Immature natural killer cell (primary cell): ENCODE measurements at regions not wholly inside any gene's neighbourhood (a gene's known extent, or its start where the extent isn't known, plus 50 kb on each side); places are given as distances from the start of the nearest gene placed in this dataset.
"Not testable (repeated sequence)": the region's sequence is repeated elsewhere in the genome, so short reads cannot be mapped to it uniquely, and the experiment has no call there.

Experiments used
- DNase-seq, 3 donors: peaks; one replicate each; pipeline ENCODE4 v3.0.0; 2022; ENCODE audit warnings: mixed read lengths in 1 of 3
- H3K27ac Mint-ChIP-seq, 6 donors: one replicate each; pipeline ENCODE4 v1.8.0; 2020; ENCODE audit warnings: mixed read lengths in 6 of 6, mild to moderate bottlenecking in 5 of 6, inconsistent platforms in 4 of 6, moderate library complexity in 3 of 6
- H3K27me3 Mint-ChIP-seq, 3 donors: one replicate each; pipeline ENCODE4 v1.8.0; 2020 to 2021; ENCODE audit warnings: low read depth in 3 of 3, mild to moderate bottlenecking in 3 of 3, mixed read lengths in 3 of 3, moderate library complexity in 3 of 3, inconsistent platforms in 1 of 3
- H3K36me3 Mint-ChIP-seq, 3 donors: one replicate each; pipeline ENCODE4 v1.8.0; 2020; ENCODE audit warnings: mixed read lengths in 3 of 3, inconsistent platforms in 2 of 3, mild to moderate bottlenecking in 2 of 3
- H3K4me1 Mint-ChIP-seq, 2 donors: one replicate each; pipeline ENCODE4 v1.8.0; 2020; ENCODE audit warnings: inconsistent platforms in 2 of 2, mild to moderate bottlenecking in 2 of 2, mixed read lengths in 2 of 2, moderate library complexity in 1 of 2
- H3K4me3 Mint-ChIP-seq, 5 donors: one replicate each; pipeline ENCODE4 v1.8.0; 2020; ENCODE audit warnings: mild to moderate bottlenecking in 5 of 5, mixed read lengths in 5 of 5, inconsistent platforms in 3 of 5, moderate library complexity in 3 of 5
- H3K9me3 Mint-ChIP-seq, 6 donors: one replicate each; pipeline ENCODE4 v1.8.0; 2020; ENCODE audit warnings: mild to moderate bottlenecking in 6 of 6, mixed read lengths in 6 of 6, inconsistent platforms in 4 of 6, moderate library complexity in 3 of 6

- Mint-ChIP-seq H3K27me3 (peaks cover 0 to 8% (median 3%) of the 10 kb centered on the region in 3 donors), H3K36me3 (peaks cover 0 to 3% (median 0%) of the 10 kb centered on the region in 3 donors), H3K4me1 (no peaks in the 10 kb centered on the region), H3K4me3 (no peak overlapping the region), H3K9me3 (peaks cover 6 to 54% (median 17%) of the 10 kb centered on the region in 6 donors), H3K27ac (no peak overlapping the region)
- no peak for DNase-seq
Observed at GRCh38 chr10:85408388-85408787, 958.2 kb downstream of the GRID1 start.

GRCh38 chr10:85410586-85410985 lies 956.0 kb downstream of the GRID1 start:
- H3K9me3 Mint-ChIP-seq = peaks cover 6 to 59% (median 17%) of the 10 kb centered on the region in 6 donors
- H3K36me3 Mint-ChIP-seq, H3K4me1 Mint-ChIP-seq, H3K4me3 Mint-ChIP-seq, DNase-seq, H3K27me3 Mint-ChIP-seq, H3K27ac Mint-ChIP-seq: not testable (repeated sequence)

- peaks cover 6 to 59% (median 13%) of the 10 kb centered on the region in 6 donors for H3K9me3 Mint-ChIP-seq
- H3K4me1 Mint-ChIP-seq = no peaks in the 10 kb centered on the region
- H3K4me3 Mint-ChIP-seq = no peak overlapping the region
- peaks cover 0 to 3% (median 0%) of the 10 kb centered on the region in 3 donors for H3K36me3 Mint-ChIP-seq
- H3K27me3 Mint-ChIP-seq = peaks cover 0 to 5% (median 4%) of the 10 kb centered on the region in 3 donors
- no peak overlapping the region for H3K27ac Mint-ChIP-seq
- DNase-seq = no peak
Observed at GRCh38 chr10:85413570-85413969, 953.0 kb downstream of the GRID1 start.

- H3K36me3 Mint-ChIP-seq = no peaks in the 10 kb centered on the region
- H3K4me3 Mint-ChIP-seq = no peak overlapping the region
- H3K9me3 Mint-ChIP-seq = peaks cover 0 to 12% (median 1%) of the 10 kb centered on the region in 6 donors
- no peak for DNase-seq
- no peaks in the 10 kb centered on the region for H3K4me1 Mint-ChIP-seq
- no peaks in the 10 kb centered on the region for H3K27me3 Mint-ChIP-seq
- H3K27ac Mint-ChIP-seq = no peak overlapping the region
Observed at GRCh38 chr10:85420501-85421191, 945.9 kb downstream of the GRID1 start.

- no peaks in the 10 kb centered on the region for H3K27me3 Mint-ChIP-seq
Observed at GRCh38 chr10:85421421-85421820, 945.2 kb downstream of the GRID1 start.

GRCh38 chr10:85429126-85429525 lies 937.5 kb downstream of the GRID1 start:
- Mint-ChIP-seq H3K4me3 (no peak overlapping the region), H3K4me1 (no peaks in the 10 kb centered on the region), H3K27ac (no peak overlapping the region), H3K27me3 (peaks cover 0 to 2% (median 0%) of the 10 kb centered on the region in 3 donors), H3K9me3 (peaks cover 0 to 6% (median 2%) of the 10 kb centered on the region in 6 donors), H3K36me3 (peaks cover 0 to 2% (median 0%) of the 10 kb centered on the region in 3 donors)
- no peak for DNase-seq

More at GRCh38 chr10:85421421-85421820, 945.2 kb downstream of the GRID1 start:
- H3K4me1 Mint-ChIP-seq = no peaks in the 10 kb centered on the region
- H3K4me3 Mint-ChIP-seq = no peak overlapping the region
- H3K9me3 Mint-ChIP-seq = peaks cover 0 to 12% (median under 1%) of the 10 kb centered on the region in 6 donors
- DNase-seq = no peak
- H3K36me3 Mint-ChIP-seq = no peaks in the 10 kb centered on the region
- H3K27ac Mint-ChIP-seq = no peak overlapping the region

GRCh38 chr10:85430991-85431390 lies 935.6 kb downstream of the GRID1 start:
- Mint-ChIP-seq H3K4me3 (no peak overlapping the region), H3K4me1 (no peaks in the 10 kb centered on the region), H3K27me3 (peaks cover 0 to 2% (median 0%) of the 10 kb centered on the region in 3 donors), H3K27ac (no peak overlapping the region), H3K36me3 (peaks cover 0 to 2% (median 0%) of the 10 kb centered on the region in 3 donors), H3K9me3 (peaks cover 0 to 5% (median under 1%) of the 10 kb centered on the region in 6 donors)
- no peak for DNase-seq

- no peak overlapping the region for H3K27ac Mint-ChIP-seq
- no peak overlapping the region for H3K4me3 Mint-ChIP-seq
- H3K9me3 Mint-ChIP-seq = peaks cover 0 to 5% (median 2%) of the 10 kb centered on the region in 6 donors
- no peaks in the 10 kb centered on the region for H3K4me1 Mint-ChIP-seq
- no peak for DNase-seq
- H3K27me3 Mint-ChIP-seq = peaks cover 0 to 2% (median 0%) of the 10 kb centered on the region in 3 donors
- H3K36me3 Mint-ChIP-seq = peaks cover 0 to 2% (median 0%) of the 10 kb centered on the region in 3 donors
Observed at GRCh38 chr10:85433248-85433647, 933.3 kb downstream of the GRID1 start.

GRCh38 chr10:85444868-85445267 lies 921.7 kb downstream of the GRID1 start:
- Mint-ChIP-seq H3K4me1 (no peaks in the 10 kb centered on the region), H3K27ac (no peak overlapping the region), H3K36me3 (no peaks in the 10 kb centered on the region), H3K4me3 (no peak overlapping the region), H3K27me3 (peaks cover 0 to 3% (median 0%) of the 10 kb centered on the region in 3 donors), H3K9me3 (peaks cover 0 to 7% (median 2%) of the 10 kb centered on the region in 6 donors)
- DNase-seq = no peak

GRCh38 chr10:85445702-85446101 lies 920.9 kb downstream of the GRID1 start:
- no peak for DNase-seq
- no peaks in the 10 kb centered on the region for H3K36me3 Mint-ChIP-seq
- no peak overlapping the region for H3K4me3 Mint-ChIP-seq
- H3K27me3 Mint-ChIP-seq = peaks cover 0 to 3% (median 0%) of the 10 kb centered on the region in 3 donors
- H3K9me3 Mint-ChIP-seq = peaks cover 0 to 7% (median 2%) of the 10 kb centered on the region in 6 donors
- no peak overlapping the region for H3K27ac Mint-ChIP-seq
- no peaks in the 10 kb centered on the region for H3K4me1 Mint-ChIP-seq

- H3K4me1 Mint-ChIP-seq = no peaks in the 10 kb centered on the region
- no peak for DNase-seq
- peaks cover 0 to 3% (median 0%) of the 10 kb centered on the region in 3 donors for H3K27me3 Mint-ChIP-seq
- H3K9me3 Mint-ChIP-seq = peaks cover 0 to 8% (median 5%) of the 10 kb centered on the region in 6 donors
- no peak overlapping the region for H3K4me3 Mint-ChIP-seq
- no peaks in the 10 kb centered on the region for H3K36me3 Mint-ChIP-seq
- no peak overlapping the region for H3K27ac Mint-ChIP-seq
Observed at GRCh38 chr10:85446827-85447226, 919.8 kb downstream of the GRID1 start.

GRCh38 chr10:85447690-85448089 lies 918.9 kb downstream of the GRID1 start:
- Mint-ChIP-seq H3K27me3 (peaks cover 0 to 3% (median 2%) of the 10 kb centered on the region in 3 donors), H3K4me3 (no peak overlapping the region), H3K36me3 (no peaks in the 10 kb centered on the region), H3K9me3 (peaks cover 0 to 10% (median 5%) of the 10 kb centered on the region in 6 donors), H3K27ac (no peak overlapping the region), H3K4me1 (no peaks in the 10 kb centered on the region)
- DNase-seq = no peak

- H3K36me3 Mint-ChIP-seq = no peaks in the 10 kb centered on the region
- DNase-seq = no peak
- H3K4me1 Mint-ChIP-seq = no peaks in the 10 kb centered on the region
- H3K27me3 Mint-ChIP-seq = peaks cover 0 to 2% (median 0%) of the 10 kb centered on the region in 3 donors
- no peak overlapping the region for H3K27ac Mint-ChIP-seq
- H3K9me3 Mint-ChIP-seq = peaks cover 0 to 11% (median 5%) of the 10 kb centered on the region in 6 donors
- no peak overlapping the region for H3K4me3 Mint-ChIP-seq
Observed at GRCh38 chr10:85448716-85449115, 917.9 kb downstream of the GRID1 start.

GRCh38 chr10:85454386-85454785 lies 912.2 kb downstream of the GRID1 start:
- no peaks in the 10 kb centered on the region for H3K36me3 Mint-ChIP-seq
- H3K9me3 Mint-ChIP-seq = peaks cover 2 to 40% (median 9%) of the 10 kb centered on the region in 6 donors
- H3K4me1 Mint-ChIP-seq = no peaks in the 10 kb centered on the region
- no peak for DNase-seq
- no peak overlapping the region for H3K27ac Mint-ChIP-seq
- H3K27me3 Mint-ChIP-seq = peaks cover 0 to 2% (median 2%) of the 10 kb centered on the region in 3 donors
- no peak overlapping the region for H3K4me3 Mint-ChIP-seq
